ENCODE measurements at regions not wholly inside any gene's neighbourhood (a gene's known extent, or its start where the extent isn't known, plus 50 kb on each side); places are given as distances from the start of the nearest gene placed in this dataset.
"Not testable (repeated sequence)": the region's sequence is repeated elsewhere in the genome, so short reads cannot be mapped to it uniquely, and the experiment has no call there.

DNA sequence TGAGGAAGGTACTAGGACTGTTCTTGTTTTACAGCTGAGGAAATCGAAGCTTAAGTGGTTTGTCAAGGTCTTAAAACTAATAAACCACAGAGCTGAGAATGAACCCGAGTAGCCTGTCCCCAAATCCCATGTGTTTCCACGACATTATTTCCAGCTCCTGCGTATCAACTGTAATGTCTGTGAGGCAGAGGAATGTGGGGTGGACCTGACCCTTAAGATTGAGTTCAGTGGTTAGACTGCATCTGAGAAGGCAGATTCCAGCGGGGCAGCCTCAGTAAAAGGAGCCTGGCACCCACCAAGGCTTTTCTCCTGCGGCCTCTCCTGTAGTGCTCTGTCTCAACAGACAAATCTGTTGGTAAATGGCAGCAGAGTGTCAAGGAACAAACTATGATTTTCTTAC, 81.9 kb upstream of the TMEM178A start:
- no peak for DNase-seq

- DNase-seq, result no peak
These were observed 81.3 kb upstream of the TMEM178A start for GRCh38 chr2:39584283-39584965.

DNA sequence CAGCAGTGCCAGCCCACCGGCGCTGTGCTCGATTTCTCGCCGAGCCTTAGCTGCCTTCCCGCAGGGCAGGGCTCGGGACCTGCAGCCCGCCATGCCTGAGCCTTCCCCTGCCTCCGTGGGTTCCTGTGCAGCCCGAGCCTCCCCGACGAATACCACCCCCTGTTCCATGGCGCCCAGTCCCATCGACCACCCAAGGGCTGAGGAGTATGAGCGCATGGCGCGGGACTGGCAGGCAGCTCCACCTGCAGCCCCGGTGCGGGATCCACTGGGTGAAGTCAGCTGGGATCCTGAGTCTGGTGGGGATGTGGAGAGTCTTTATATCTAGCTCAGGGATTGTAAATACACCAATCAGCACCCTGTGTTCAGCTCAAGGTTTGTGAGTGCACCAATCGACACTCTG, 80.2 kb upstream of the TMEM178A start:
- DNase-seq, result not testable (repeated sequence)

DNA sequence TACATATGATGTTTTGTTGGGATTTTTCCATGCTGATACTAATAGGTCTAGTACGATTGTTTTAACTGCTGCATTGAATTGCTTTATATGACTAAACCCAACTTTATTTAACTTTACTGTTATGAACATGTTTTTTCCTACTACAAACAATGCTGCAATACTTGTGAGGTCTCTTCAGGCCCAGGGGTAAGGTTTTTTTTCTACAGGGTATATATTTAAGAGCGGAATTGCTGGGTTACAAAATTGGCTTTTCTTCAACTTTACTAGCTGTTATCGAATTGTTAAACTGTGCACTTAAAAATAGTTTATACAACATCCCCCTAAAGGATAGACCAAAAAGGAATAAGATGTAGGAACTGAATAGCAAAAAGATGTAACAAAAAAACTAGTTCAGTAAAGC, 78.5 kb upstream of the TMEM178A start:
- DNase-seq, result no peak

DNA sequence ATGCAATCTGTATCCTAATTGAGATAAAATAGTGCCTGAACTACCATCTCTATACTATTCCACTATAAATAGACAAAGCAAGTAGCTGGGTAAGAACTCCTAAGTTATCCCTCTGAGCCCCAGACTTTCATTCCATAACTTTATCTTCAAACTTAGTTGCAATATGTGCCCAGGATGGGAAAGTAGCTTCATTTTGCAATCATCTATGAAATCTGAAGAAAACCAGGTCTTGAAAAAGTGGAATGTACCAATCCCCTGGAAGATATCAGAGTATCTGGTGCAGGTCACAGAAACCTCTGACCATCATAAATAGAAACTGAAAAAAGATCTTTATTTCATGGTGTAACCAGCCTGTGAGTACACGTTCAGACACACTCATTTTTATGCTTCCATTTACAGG, 78.1 kb upstream of the TMEM178A start:
- no peak for DNase-seq

DNA sequence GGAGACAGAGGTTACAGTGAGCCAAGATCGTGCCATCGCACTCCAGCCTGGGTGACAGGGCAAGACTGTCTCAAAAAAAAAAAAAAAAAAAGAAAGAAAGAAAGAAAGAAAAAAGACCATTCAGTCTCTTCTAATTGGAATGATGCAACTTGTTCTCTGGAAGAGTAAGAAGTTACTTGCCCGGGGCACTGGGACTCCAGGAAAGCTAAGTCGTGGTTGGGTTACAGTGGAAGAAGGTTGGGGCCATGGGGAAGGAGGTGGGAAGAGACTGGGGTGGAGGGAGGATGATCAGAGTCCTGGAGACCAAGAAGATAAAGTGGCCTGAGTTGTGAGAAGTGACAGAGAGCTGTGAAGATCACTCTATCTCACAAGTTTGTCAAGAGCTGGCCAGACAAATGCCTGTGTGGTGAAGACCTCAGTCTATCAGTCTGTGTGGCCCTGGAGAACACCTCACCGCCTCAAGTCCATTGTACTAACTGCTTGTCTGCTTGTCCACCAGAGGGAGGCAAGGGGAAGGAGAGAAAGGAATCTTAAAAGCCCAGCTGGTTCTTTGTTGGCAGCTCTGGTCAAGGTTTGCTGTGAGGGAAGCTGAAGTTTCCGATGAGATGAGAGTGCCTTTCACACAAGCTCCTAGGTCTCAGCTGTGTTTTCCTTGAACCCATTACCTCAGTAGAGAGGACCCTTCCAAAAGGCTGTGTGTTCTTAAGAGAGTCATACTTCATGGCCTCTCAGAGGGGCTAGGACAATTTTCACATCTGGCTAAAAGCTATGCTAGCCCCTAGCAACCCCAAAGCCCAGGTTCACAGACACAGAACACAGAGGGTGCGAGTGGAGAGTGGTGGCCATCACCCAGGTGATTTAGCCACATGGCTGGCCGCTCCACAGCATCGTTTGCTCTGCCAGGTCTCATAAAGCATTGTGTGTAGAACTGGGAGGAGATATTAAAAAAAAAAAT, 72.0 kb upstream of the TMEM178A start:
- no peak for DNase-seq

DNA sequence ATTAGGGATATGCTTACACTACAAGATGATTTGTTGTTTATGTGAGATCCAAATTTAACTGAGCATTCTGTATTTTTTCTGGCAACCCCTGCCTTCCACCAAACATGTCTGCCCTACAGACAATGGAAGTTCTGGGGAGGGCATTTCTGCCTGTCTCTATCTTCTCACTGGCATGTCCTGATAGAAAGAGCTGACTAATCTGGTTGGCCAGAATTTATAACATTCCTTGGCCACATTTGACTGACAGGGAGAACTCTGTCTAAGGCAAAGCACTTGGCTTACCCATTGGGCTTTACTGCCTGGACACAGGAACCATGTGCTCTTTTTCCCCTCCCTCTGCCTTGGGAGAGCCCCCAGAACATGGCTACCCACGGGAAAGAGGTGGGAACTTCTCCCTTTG, 70.6 kb upstream of the TMEM178A start:
- DNase-seq, result no peak

- DNase-seq, result no peak
These were observed 68.4 kb upstream of the TMEM178A start for GRCh38 chr2:39597314-39597713.

DNA sequence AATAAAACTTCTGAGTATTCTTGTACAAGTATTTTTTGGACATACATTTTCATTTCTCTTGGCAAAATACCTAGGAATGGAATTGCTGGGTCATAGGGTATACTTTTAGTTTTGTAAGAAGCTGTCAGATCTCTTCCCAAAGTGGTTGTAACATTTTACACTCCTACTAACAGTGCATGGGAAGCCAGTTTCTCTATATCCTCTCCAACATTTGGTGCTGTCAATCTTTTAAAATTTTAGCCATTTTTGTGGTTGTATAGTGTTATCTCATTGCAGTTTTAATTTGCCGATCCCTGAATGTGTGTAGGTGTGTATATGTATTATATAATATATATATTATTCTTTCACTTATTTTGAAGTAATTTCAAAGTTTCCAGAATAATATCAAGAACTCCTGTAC, 63.1 kb upstream of the TMEM178A start:
- no peak for DNase-seq

- DNase-seq, result no peak
These were observed 62.3 kb upstream of the TMEM178A start for GRCh38 chr2:39603436-39603835.

GRCh38 chr2:39604866-39605265, 60.9 kb upstream of the TMEM178A start:
- no peak for DNase-seq

GRCh38 chr2:39606585-39606984, 59.1 kb upstream of the TMEM178A start:
- DNase-seq, result no peak

DNA sequence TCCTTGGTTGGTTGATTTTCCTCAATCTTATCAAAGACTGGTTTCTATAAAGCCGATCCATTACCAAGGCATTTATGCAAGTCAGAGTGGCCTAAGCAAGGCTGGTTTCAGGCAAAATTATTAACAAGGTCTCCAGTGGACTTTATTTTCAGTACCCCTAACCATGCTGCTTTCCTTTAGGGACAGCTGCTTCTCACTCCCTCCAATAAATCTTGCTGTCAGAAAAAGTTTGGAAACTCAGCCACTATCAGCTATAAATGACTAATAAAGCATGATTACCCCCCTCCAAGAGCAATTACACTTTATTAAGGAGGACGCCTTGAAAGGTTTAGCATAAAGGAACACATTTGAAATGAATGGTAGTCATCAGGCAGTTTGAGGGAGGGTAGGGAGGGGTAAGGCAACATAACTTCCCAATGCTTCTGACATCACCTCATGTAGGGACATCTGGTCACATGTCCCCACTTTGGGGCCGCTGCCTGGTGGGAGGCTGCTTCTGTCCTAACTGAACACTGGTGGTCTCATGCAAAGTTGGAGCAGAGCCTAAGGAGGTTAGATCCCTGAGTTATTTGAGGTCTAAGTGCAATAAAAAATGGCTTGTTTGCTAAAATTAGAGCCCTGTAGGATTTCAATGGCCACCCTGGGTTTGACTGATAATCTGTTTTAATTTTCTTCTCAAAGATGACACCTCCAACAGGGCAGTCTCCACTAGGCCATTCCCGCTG, 58.0 kb upstream of the TMEM178A start:
- no peak for DNase-seq

GRCh38 chr2:39608263-39608575, 57.5 kb upstream of the TMEM178A start:
- no peak for DNase-seq

- DNase-seq, result no peak
These were observed 56.9 kb upstream of the TMEM178A start for GRCh38 chr2:39608686-39609441.

GRCh38 chr2:39609917-39610316, 55.8 kb upstream of the TMEM178A start:
- DNase-seq, result no peak

DNA sequence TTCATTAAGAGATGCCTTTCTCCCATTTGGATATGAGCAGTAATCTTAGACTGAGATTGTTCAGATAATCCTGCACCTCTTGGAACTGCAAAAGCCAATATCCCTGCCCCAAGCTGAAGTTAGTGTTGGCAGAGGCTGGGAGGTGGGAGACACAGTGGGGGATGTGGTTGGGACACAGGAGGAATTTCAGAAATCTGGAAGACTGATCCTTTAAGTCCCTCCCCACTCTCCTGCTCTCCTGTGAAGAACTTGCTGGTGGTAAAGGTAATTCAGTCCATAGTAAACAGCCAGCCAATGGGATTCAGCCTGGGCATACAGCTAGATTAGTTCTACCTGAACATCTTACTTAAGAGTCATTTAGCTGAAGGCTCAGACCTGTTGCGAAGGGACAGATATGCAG, 50.0 kb upstream of the TMEM178A start:
- no peak for DNase-seq

Data from CD4-positive, alpha-beta T cell treated with Interleukin-12 subunit alpha and Interleukin-12 subunit beta, for 1 hour (primary cell).